ENCODE measurements at regions not wholly inside any gene's neighbourhood (a gene's known extent, or its start where the extent isn't known, plus 50 kb on each side); places are given as distances from the start of the nearest gene placed in this dataset.

- DNase-seq (ENCODE audit: low spot score): no peak
These were observed 339.5 kb downstream of the DHX15 start for GRCh38 chr4:24244663-24245490.

- DNase-seq (ENCODE audit: low spot score): no peak
These were observed 340.7 kb downstream of the DHX15 start for GRCh38 chr4:24243641-24244040.

- DNase-seq (ENCODE audit: low spot score): no peak
These were observed 342.8 kb downstream of the DHX15 start for GRCh38 chr4:24241511-24241910.

- DNase-seq (ENCODE audit: low spot score): no peak
These were observed 343.7 kb downstream of the DHX15 start for GRCh38 chr4:24240655-24241054.

- DNase-seq (ENCODE audit: low spot score): no peak
These were observed 346.6 kb downstream of the DHX15 start for GRCh38 chr4:24237709-24238108.

- no peak for DNase-seq (ENCODE audit: low spot score)
These were observed 346.7 kb upstream of the PPARGC1A start for GRCh38 chr4:24236532-24236931.

GRCh38 chr4:24236120-24236519, 346.3 kb upstream of the PPARGC1A start:
- no peak for DNase-seq (ENCODE audit: low spot score)

- no peak for DNase-seq (ENCODE audit: low spot score)
These were observed 345.8 kb upstream of the PPARGC1A start for GRCh38 chr4:24235618-24236017.

GRCh38 chr4:24234288-24234848, 344.5 kb upstream of the PPARGC1A start:
- no peak for DNase-seq (ENCODE audit: low spot score)

- no peak for DNase-seq (ENCODE audit: low spot score)
These were observed 341.1 kb upstream of the PPARGC1A start for GRCh38 chr4:24230955-24231354.

GRCh38 chr4:24229978-24230377, 340.1 kb upstream of the PPARGC1A start:
- DNase-seq (ENCODE audit: low spot score): no peak

GRCh38 chr4:24228692-24229091, 338.8 kb upstream of the PPARGC1A start:
- DNase-seq (ENCODE audit: low spot score): no peak

- DNase-seq (ENCODE audit: low spot score): no peak
These were observed 336.8 kb upstream of the PPARGC1A start for GRCh38 chr4:24226667-24227066.

- no peak for DNase-seq (ENCODE audit: low spot score)
These were observed 336.2 kb upstream of the PPARGC1A start for GRCh38 chr4:24226023-24226422.

- no peak for DNase-seq (ENCODE audit: low spot score)
These were observed 334.6 kb upstream of the PPARGC1A start for GRCh38 chr4:24224446-24224845.

- no peak for DNase-seq (ENCODE audit: low spot score)
These were observed 329.4 kb upstream of the PPARGC1A start for GRCh38 chr4:24219209-24219608.

GRCh38 chr4:24218566-24218965, 328.7 kb upstream of the PPARGC1A start:
- no peak for DNase-seq (ENCODE audit: low spot score)

GRCh38 chr4:24214796-24215195, 324.9 kb upstream of the PPARGC1A start:
- DNase-seq (ENCODE audit: low spot score): no peak

GRCh38 chr4:24213961-24214360, 324.1 kb upstream of the PPARGC1A start:
- no peak for DNase-seq (ENCODE audit: low spot score)

- DNase-seq (ENCODE audit: low spot score): no peak
These were observed 322.8 kb upstream of the PPARGC1A start for GRCh38 chr4:24212642-24213041.

- no peak for DNase-seq (ENCODE audit: low spot score)
These were observed 322.0 kb upstream of the PPARGC1A start for GRCh38 chr4:24211856-24212255.

GRCh38 chr4:24210332-24210902, 320.6 kb upstream of the PPARGC1A start:
- no peak for DNase-seq (ENCODE audit: low spot score)

GRCh38 chr4:24209906-24210305, 320.1 kb upstream of the PPARGC1A start:
- no peak for DNase-seq (ENCODE audit: low spot score)
